Suprapubic skin (tissue), 4 donors: ENCODE measurements at regions not wholly inside any gene's neighbourhood (a gene's known extent, or its start where the extent isn't known, plus 50 kb on each side); places are given as distances from the start of the nearest gene placed in this dataset.

ENCODE experiments used
- DNase-seq, 2 donors: peaks; one replicate each; pipeline ENCODE4 v3.0.0-alpha.2; 2019; ENCODE audit warnings: low spot score in 2 of 2
- H3K27ac ChIP-seq: fragments of 200-600 bp; sonication (generic); one replicate; pipeline ENCODE4 v1.5.1; 2019
- H3K27me3 ChIP-seq: fragments of 200-600 bp; sonication (generic); one replicate; pipeline ENCODE4 v1.5.1; 2019
- H3K36me3 ChIP-seq: fragments of 200-600 bp; sonication (generic); one replicate; pipeline ENCODE4 v1.5.1; 2019
- H3K4me1 ChIP-seq: fragments of 200-600 bp; sonication (generic); one replicate; pipeline ENCODE4 v1.5.1; 2019
- H3K4me3 ChIP-seq: fragments of 200-600 bp; sonication (generic); one replicate; pipeline ENCODE4 v1.5.1; 2019; ENCODE audit warnings: mild to moderate bottlenecking
- H3K9me3 ChIP-seq: fragments of 200-600 bp; sonication (generic); one replicate; pipeline ENCODE4 v1.5.1; 2019
- CTCF ChIP-seq, 2 donors: fragments of 200-600 bp in 1 of 2; fragments of 450-650 bp in 1 of 2; sonication (generic) in 1 of 2; IDR thresholded peaks; one replicate each; pipeline ENCODE4 v1.5.1; 2016 to 2019; ENCODE audit warnings: antibody characterized with exemption in 2 of 2, mild to moderate bottlenecking in 1 of 2, moderate library complexity in 1 of 2
- EP300 ChIP-seq: sonication (generic); formaldehyde crosslinking; IDR thresholded peaks from one replicate; pipeline ENCODE4 v1.6.1; 2017; ENCODE audit warnings: antibody characterized with exemption
- POLR2A ChIP-seq, 2 donors: fragments of 450-650 bp; IDR thresholded peaks; one replicate each; pipeline ENCODE4 v1.6.1; 2017; ENCODE audit warnings: antibody characterized with exemption in 2 of 2, mild to moderate bottlenecking in 2 of 2, moderate library complexity in 2 of 2
- POLR2AphosphoS5 ChIP-seq, 3 donors: sonication (generic); formaldehyde crosslinking; IDR thresholded peaks; one replicate each; pipeline ENCODE4 v1.6.1; 2017; ENCODE audit warnings: antibody characterized with exemption in 3 of 3
- WGBS: methylation state at CpG from one replicate; pipeline ENCODE4 v1.1.5; 2018; 5-methylcytosine and 5-hydroxymethylcytosine counted together

DNA sequence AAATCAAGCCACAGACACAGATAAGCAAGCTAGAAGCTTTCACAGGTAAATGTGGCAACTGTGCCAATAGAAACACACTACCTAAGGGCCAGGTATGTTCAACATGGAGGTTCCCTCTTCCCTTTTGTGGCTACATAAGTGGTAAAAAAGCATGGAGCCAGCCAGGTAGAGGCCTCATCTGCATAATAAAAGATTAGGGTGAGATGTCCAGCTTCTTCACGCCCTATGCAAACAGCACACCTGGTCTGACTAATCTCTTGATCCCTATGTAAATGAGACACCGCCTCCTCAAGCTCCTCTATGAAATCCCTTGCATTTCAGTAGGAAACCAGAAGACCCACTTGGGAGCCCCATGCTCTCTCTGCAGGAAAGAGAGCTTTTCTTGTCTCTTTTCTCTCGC lies 282.2 kb downstream of the NEBL start:
- Histone ChIP-seq H3K36me3 (no peaks in the 10 kb centered on the region), H3K27me3 (no peaks in the 10 kb centered on the region), H3K4me1 (no peaks in the 10 kb centered on the region), H3K27ac (no peak overlapping the region), H3K4me3 (no peak overlapping the region), H3K9me3 (no peaks in the 10 kb centered on the region)
- WGBS: 97% methylated on average over 3 of the region's 3 CpGs
- DNase-seq: no peak
- no peak for TF ChIP-seq EP300
- TF ChIP-seq POLR2A (IDR thresholded peaks at IDR 0.05): no peak
- TF ChIP-seq POLR2AphosphoS5 (IDR thresholded peaks at IDR 0.05): no peak
- TF ChIP-seq CTCF (IDR thresholded peaks at IDR 0.05): no peak

DNA sequence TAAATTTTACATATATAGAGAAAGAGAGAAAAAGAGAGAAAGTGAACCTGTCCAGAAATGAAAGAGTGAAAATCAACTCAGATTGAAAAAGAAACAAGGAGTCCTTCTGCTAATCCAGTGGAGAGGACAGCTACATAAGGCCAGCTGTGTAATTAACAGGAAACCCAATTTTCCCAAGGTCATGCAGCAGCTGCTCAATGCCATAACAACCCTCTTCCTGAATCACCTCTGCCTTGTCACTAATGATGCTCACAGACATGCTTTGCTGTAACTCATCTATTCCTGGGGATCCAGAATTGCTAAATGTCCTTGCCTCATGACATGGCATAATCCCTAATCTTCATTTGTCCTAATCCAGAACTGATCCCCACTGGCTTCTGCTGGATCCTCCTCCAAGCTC lies 288.6 kb downstream of the NEBL start:
- Histone ChIP-seq H3K27me3 (no peaks in the 10 kb centered on the region), H3K9me3 (no peaks in the 10 kb centered on the region), H3K4me1 (no peaks in the 10 kb centered on the region), H3K4me3 (no peak overlapping the region), H3K36me3 (no peaks in the 10 kb centered on the region), H3K27ac (no peak overlapping the region)
- no peak for TF ChIP-seq EP300
- TF ChIP-seq CTCF (IDR thresholded peaks at IDR 0.05): no peak
- TF ChIP-seq POLR2AphosphoS5 (IDR thresholded peaks at IDR 0.05): no peak
- TF ChIP-seq POLR2A (IDR thresholded peaks at IDR 0.05): no peak
- DNase-seq: no peak

- 80% methylated on average over 5 of the region's 5 CpGs for WGBS
- no peaks in the 10 kb centered on the region for H3K4me1 ChIP-seq
- H3K27ac ChIP-seq: no peak overlapping the region
- TF ChIP-seq POLR2AphosphoS5 (IDR thresholded peaks at IDR 0.05) (no peak), EP300 (no peak), CTCF (IDR thresholded peaks at IDR 0.05) (no peak), POLR2A (IDR thresholded peaks at IDR 0.05) (no peak)
- H3K36me3 ChIP-seq: no peaks in the 10 kb centered on the region
- H3K9me3 ChIP-seq: no peaks in the 10 kb centered on the region
- H3K27me3 ChIP-seq: no peaks in the 10 kb centered on the region
- no peak for DNase-seq
- no peak overlapping the region for H3K4me3 ChIP-seq
These were observed 290.1 kb downstream of the NEBL start for GRCh38 chr10:20606985-20607384.

DNA sequence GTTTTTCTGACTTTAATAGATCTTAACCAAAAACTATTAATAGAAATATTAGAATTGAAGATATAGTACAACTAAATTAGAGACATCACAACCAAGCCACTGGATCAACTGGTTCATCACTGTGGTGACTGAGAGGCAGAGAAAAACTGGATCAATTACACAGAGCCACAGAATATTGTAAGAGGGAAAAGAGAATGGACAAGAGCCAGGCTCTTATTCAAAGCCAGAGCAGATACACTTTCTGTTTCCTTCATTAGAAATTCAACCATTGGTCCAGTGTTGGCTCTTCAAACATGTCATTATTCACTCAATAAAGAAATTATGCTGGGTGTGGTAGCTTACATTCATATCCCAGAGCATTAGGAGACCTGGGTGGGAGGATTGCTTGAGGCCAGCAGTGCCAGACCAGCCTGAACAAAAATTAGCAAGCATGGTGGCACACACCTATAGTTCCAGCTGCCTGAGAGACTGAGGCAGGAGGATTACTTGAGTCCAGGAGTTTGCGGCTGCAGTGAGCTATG lies 295.1 kb downstream of the NEBL start:
- no peak for DNase-seq
- no peaks in the 10 kb centered on the region for H3K27me3 ChIP-seq
- TF ChIP-seq POLR2A (IDR thresholded peaks at IDR 0.05) (no peak), POLR2AphosphoS5 (IDR thresholded peaks at IDR 0.05) (no peak), CTCF (IDR thresholded peaks at IDR 0.05) (no peak), EP300 (no peak)
- H3K4me3 ChIP-seq: no peak overlapping the region
- 83% methylated on average over 1 of the region's 1 CpG for WGBS
- H3K4me1 ChIP-seq: no peaks in the 10 kb centered on the region
- H3K27ac ChIP-seq: peak overlapping the region; percentile 60
- no peaks in the 10 kb centered on the region for H3K9me3 ChIP-seq
- H3K36me3 ChIP-seq: no peaks in the 10 kb centered on the region

GRCh38 chr10:20598590-20598989 lies 298.5 kb downstream of the NEBL start:
- DNase-seq: peak; percentile 70 to 80
- Histone ChIP-seq H3K36me3 (no peaks in the 10 kb centered on the region), H3K4me3 (no peak overlapping the region), H3K27ac (no peak overlapping the region), H3K4me1 (no peaks in the 10 kb centered on the region), H3K9me3 (no peaks in the 10 kb centered on the region), H3K27me3 (no peaks in the 10 kb centered on the region)
- 18% methylated on average over 3 of the region's 3 CpGs for WGBS
- TF ChIP-seq CTCF (IDR thresholded peaks at IDR 0.05): no peak
- no peak for TF ChIP-seq POLR2A (IDR thresholded peaks at IDR 0.05)
- no peak for TF ChIP-seq POLR2AphosphoS5 (IDR thresholded peaks at IDR 0.05)
- no peak for TF ChIP-seq EP300
